HEK293 (cell line): ENCODE measurements at regions not wholly inside any gene's neighbourhood (a gene's known extent, or its start where the extent isn't known, plus 50 kb on each side); places are given as distances from the start of the nearest gene placed in this dataset.

Experiments used
- CTCF ChIA-PET: fragments of 350-600 bp; formaldehyde crosslinking; extraction: SDS; loops from one replicate; lab custom pipeline; 2021; ENCODE audit warnings: antibody characterized with exemption; lab: Yijun Ruan, JAX
- POLR2A ChIA-PET: fragments of 300-600 bp; formaldehyde crosslinking; extraction: SDS; loops from one replicate; lab custom pipeline; 2020; ENCODE audit warnings: antibody characterized with exemption, inconsistent platforms; lab: Yijun Ruan, JAX
- H3K27ac ChIP-seq: fragments of 200-500 bp; sonication (Bioruptor generic); 2 replicates; pipeline ENCODE4 v1.5.1; 2014; ENCODE audit warnings: low read depth, low read length, control low read depth, inconsistent platforms; ENCODE audit errors: extremely low read depth
- H3K36me3 ChIP-seq, 2 experiments: fragments of 200-500 bp in 1 of 2; sonication (Bioruptor generic) in 1 of 2; 1 replicate in 1 of 2; 2 replicates in 1 of 2; pipeline ENCODE4 v1.5.1; 2014 to 2017; ENCODE audit warnings: inconsistent platforms in 2 of 2, low read length in 2 of 2; ENCODE audit not compliant: control insufficient read depth in 2 of 2, insufficient read depth in 1 of 2
- H3K4me1 ChIP-seq: fragments of 200-500 bp; sonication (Bioruptor generic); 2 replicates; pipeline ENCODE4 v1.5.1; 2014; ENCODE audit warnings: mild to moderate bottlenecking, low read length, inconsistent platforms; ENCODE audit not compliant: control insufficient read depth, insufficient read depth
- H3K4me3 ChIP-seq: 2 replicates; pipeline ENCODE4 v1.5.1; 2011; ENCODE audit warnings: low read depth, mild to moderate bottlenecking, control low read depth, low read length, moderate library complexity
- H3K9me3 ChIP-seq: fragments of 200-500 bp; sonication (Bioruptor generic); 2 replicates; pipeline ENCODE4 v1.5.1; 2014; ENCODE audit warnings: low read depth, low read length, inconsistent platforms; ENCODE audit not compliant: control insufficient read depth, insufficient read depth
- AEBP2 ChIP-seq: fragments of 450-650 bp; formaldehyde crosslinking; IDR thresholded peaks from 2 replicates; pipeline ENCODE4 v1.5.1; 2016; ENCODE audit warnings: missing biosample characterization, missing genetic modification characterization, borderline replicate concordance
- INSM2 ChIP-seq: fragments of 450-650 bp; formaldehyde crosslinking; IDR thresholded peaks from 2 replicates; pipeline ENCODE4 v1.5.1; 2016; ENCODE audit warnings: missing biosample characterization, missing genetic modification characterization
- KLF16 ChIP-seq: fragments of 450-650 bp; formaldehyde crosslinking; IDR thresholded peaks from 2 replicates; pipeline ENCODE4 v1.5.1; 2017; ENCODE audit warnings: missing biosample characterization, missing genetic modification characterization
- MYNN ChIP-seq: fragments of 450-650 bp; formaldehyde crosslinking; IDR thresholded peaks from 2 replicates; pipeline ENCODE4 v1.5.1; 2016; ENCODE audit warnings: missing biosample characterization, missing genetic modification characterization, borderline replicate concordance
- PRDM2 ChIP-seq: fragments of 450-650 bp; formaldehyde crosslinking; IDR thresholded peaks from 2 replicates; pipeline ENCODE4 v1.5.1; 2016; ENCODE audit warnings: missing biosample characterization, missing genetic modification characterization, borderline replicate concordance
- SP3 ChIP-seq: fragments of 450-650 bp; formaldehyde crosslinking; IDR thresholded peaks from 2 replicates; pipeline ENCODE4 v1.5.1; 2016; ENCODE audit warnings: missing biosample characterization, missing genetic modification characterization
- TRIM28 ChIP-seq: IDR thresholded peaks from 2 replicates; pipeline ENCODE4 v1.6.1; 2011; ENCODE audit warnings: low read length, control low read depth, borderline replicate concordance
- YY2 ChIP-seq: fragments of 450-650 bp; formaldehyde crosslinking; IDR thresholded peaks from 2 replicates; pipeline ENCODE4 v1.5.1; 2016; ENCODE audit warnings: missing biosample characterization, missing genetic modification characterization
- ZBTB6 ChIP-seq: fragments of 450-650 bp; formaldehyde crosslinking; IDR thresholded peaks from 2 replicates; pipeline ENCODE4 v1.5.1; 2017; ENCODE audit warnings: missing biosample characterization, missing genetic modification characterization
- ZFP41 ChIP-seq: fragments of 450-650 bp; formaldehyde crosslinking; IDR thresholded peaks from 2 replicates; pipeline ENCODE4 v1.5.1; 2016; ENCODE audit warnings: missing biosample characterization, missing genetic modification characterization, borderline replicate concordance
- ZNF114 ChIP-seq: fragments of 450-650 bp; formaldehyde crosslinking; IDR thresholded peaks from 2 replicates; pipeline ENCODE4 v1.5.0; 2017; ENCODE audit warnings: missing biosample characterization, missing genetic modification characterization
- ZNF274 ChIP-seq, 2 experiments: fragments of 200-500 bp in 1 of 2; fragments of 450-650 bp in 1 of 2; sonication (Bioruptor generic) in 1 of 2; formaldehyde crosslinking in 1 of 2; IDR thresholded peaks; 2 replicates each; pipeline versions ENCODE4 v1.5.1 to v1.6.1; 2014 to 2016; ENCODE audit warnings: borderline replicate concordance in 1 of 2, inconsistent platforms in 1 of 2, low read length in 1 of 2, missing biosample characterization in 1 of 2, missing genetic modification characterization in 1 of 2
- ZNF433 ChIP-seq: fragments of 450-650 bp; formaldehyde crosslinking; IDR thresholded peaks from 2 replicates; pipeline ENCODE4 v1.5.1; 2016; ENCODE audit warnings: missing biosample characterization, missing genetic modification characterization, low read depth
- ZNF488 ChIP-seq: fragments of 450-650 bp; formaldehyde crosslinking; IDR thresholded peaks from 2 replicates; pipeline ENCODE4 v1.5.1; 2016; ENCODE audit warnings: missing biosample characterization, missing genetic modification characterization
- ZNF521 ChIP-seq: fragments of 450-650 bp; formaldehyde crosslinking; IDR thresholded peaks from 2 replicates; pipeline ENCODE4 v1.5.1; 2017; ENCODE audit warnings: missing biosample characterization, mild to moderate bottlenecking, missing genetic modification characterization
- ZNF544 ChIP-seq: fragments of 450-650 bp; formaldehyde crosslinking; IDR thresholded peaks from 2 replicates; pipeline ENCODE4 v1.5.0; 2017; ENCODE audit warnings: missing biosample characterization, missing genetic modification characterization
- ZNF548 ChIP-seq: fragments of 450-650 bp; formaldehyde crosslinking; IDR thresholded peaks from 2 replicates; pipeline ENCODE4 v1.5.1; 2016; ENCODE audit warnings: missing biosample characterization, missing genetic modification characterization
- ZNF580 ChIP-seq: fragments of 450-650 bp; formaldehyde crosslinking; IDR thresholded peaks from 2 replicates; pipeline ENCODE4 v1.5.1; 2016; ENCODE audit warnings: missing biosample characterization, missing genetic modification characterization
- ZNF585B ChIP-seq: fragments of 450-650 bp; formaldehyde crosslinking; IDR thresholded peaks from 2 replicates; pipeline ENCODE4 v1.5.1; 2016; ENCODE audit warnings: missing biosample characterization, missing genetic modification characterization
- ZNF785 ChIP-seq: fragments of 450-650 bp; formaldehyde crosslinking; IDR thresholded peaks from 2 replicates; pipeline ENCODE4 v1.5.1; 2016; ENCODE audit warnings: missing biosample characterization, missing genetic modification characterization
- ZSCAN5A ChIP-seq: fragments of 450-650 bp; formaldehyde crosslinking; IDR thresholded peaks from 2 replicates; pipeline ENCODE4 v1.5.1; 2016; ENCODE audit warnings: missing biosample characterization, missing genetic modification characterization

- Histone ChIP-seq H3K4me1 (no peaks in the 10 kb centered on the region), H3K4me3 (no peak overlapping the region), H3K27ac (no peak overlapping the region), H3K9me3 (no peaks in the 10 kb centered on the region), H3K36me3 (no peaks in the 10 kb centered on the region)
- POLR2A ChIA-PET = no interaction called here
- CTCF ChIA-PET = interaction anchor here (0.6 kb wide), 1 partner anchor 179 kb away, joined by 4 read pairs; no protein-coding TSS in a partner anchor
- TF ChIP-seq ZBTB6 (tag by site-specific recombination) (no peak), TRIM28 (no peak), ZSCAN5A (tag by site-specific recombination) (no peak), ZNF521 (tag by site-specific recombination) (no peak), AEBP2 (tag by site-specific recombination) (no peak), MYNN (tag by site-specific recombination) (no peak), ZNF274 (IDR thresholded peaks at IDR 0.05; ENCODE audit: low read length) (no peak), ZNF274 (tag by site-specific recombination; IDR thresholded peaks at IDR 0.05; ENCODE audit: borderline replicate concordance) (no peak), ZNF433 (tag by site-specific recombination) (no peak), ZNF585B (tag by site-specific recombination) (no peak), ZNF548 (no peak), ZNF580 (no peak), INSM2 (tag by site-specific recombination) (no peak), ZFP41 (tag by site-specific recombination) (no peak), YY2 (tag by site-specific recombination) (no peak), ZNF488 (no peak), ZNF544 (tag by site-specific recombination) (no peak), ZNF114 (tag by site-specific recombination) (no peak)
These were observed 376.7 kb downstream of the GLRX3 start for GRCh38 chr10:130512936-130513335.

GRCh38 chr10:130513686-130514476, 377.7 kb downstream of the GLRX3 start:
- H3K36me3 ChIP-seq = no peaks in the 10 kb centered on the region
- ChIA-PET POLR2A (no interaction called here), CTCF (interaction anchor here (0.6 kb wide), 1 partner anchor 180 kb away, joined by 4 read pairs; no protein-coding TSS in a partner anchor)
- no peaks in the 10 kb centered on the region for H3K4me1 ChIP-seq
- H3K4me3 ChIP-seq = no peak overlapping the region
- H3K27ac ChIP-seq = no peak overlapping the region
- H3K9me3 ChIP-seq = no peaks in the 10 kb centered on the region
- no peak for TF ChIP-seq PRDM2 (tag by site-specific recombination)
- no peak for TF ChIP-seq ZNF785 (tag by site-specific recombination)
- TF ChIP-seq KLF16 (tag by site-specific recombination) = no peak
- TF ChIP-seq SP3 = no peak
